HG03095 (cell line): ENCODE measurements at regions not wholly inside any gene's neighbourhood (a gene's known extent, or its start where the extent isn't known, plus 50 kb on each side); places are given as distances from the start of the nearest gene placed in this dataset.

ENCODE experiments used
- ATAC-seq: cut with Tn5 transposase; IDR thresholded peaks from one replicate; pipeline ENCODE4 v1.9.1; 2021; ENCODE audit warnings: moderate library complexity; ENCODE audit not compliant: unreplicated experiment

GRCh38 chr20:23207826-23208540 is 121.9 kb upstream of the CD93 start:
- ATAC-seq = no peak

- ATAC-seq = no peak
Observed at GRCh38 chr20:23206995-23207394, 120.9 kb upstream of the CD93 start.

GRCh38 chr20:23206061-23206460 is 119.9 kb upstream of the CD93 start:
- no peak for ATAC-seq

GRCh38 chr20:23205611-23206041 is 119.5 kb upstream of the CD93 start:
- ATAC-seq = no peak

GRCh38 chr20:23205211-23205610 is 119.1 kb upstream of the CD93 start:
- ATAC-seq = no peak

GRCh38 chr20:23203951-23204730 is 118.0 kb upstream of the CD93 start:
- no peak for ATAC-seq

GRCh38 chr20:23203310-23203709 is 117.2 kb upstream of the CD93 start:
- no peak for ATAC-seq

- ATAC-seq = no peak
Observed at GRCh38 chr20:23201658-23202057, 115.5 kb upstream of the CD93 start.

- ATAC-seq = no peak
Observed at GRCh38 chr20:23200914-23201313, 114.8 kb upstream of the CD93 start.

- ATAC-seq = no peak
Observed at GRCh38 chr20:23200413-23200812, 114.3 kb upstream of the CD93 start.

GRCh38 chr20:23199356-23199755 is 113.2 kb upstream of the CD93 start:
- ATAC-seq = no peak

GRCh38 chr20:23198815-23199214 is 112.7 kb upstream of the CD93 start:
- no peak for ATAC-seq

- ATAC-seq = no peak
Observed at GRCh38 chr20:23197836-23198235, 111.7 kb upstream of the CD93 start.

GRCh38 chr20:23195636-23196035 is 109.5 kb upstream of the CD93 start:
- ATAC-seq = no peak

GRCh38 chr20:23193801-23194384 is 107.8 kb upstream of the CD93 start:
- no peak for ATAC-seq

- no peak for ATAC-seq
Observed at GRCh38 chr20:23192469-23192868, 106.3 kb upstream of the CD93 start.

- no peak for ATAC-seq
Observed at GRCh38 chr20:23190557-23190956, 104.4 kb upstream of the CD93 start.

- no peak for ATAC-seq
Observed at GRCh38 chr20:23189854-23190253, 103.7 kb upstream of the CD93 start.

- ATAC-seq = no peak
Observed at GRCh38 chr20:23189341-23189740, 103.2 kb upstream of the CD93 start.

- ATAC-seq = no peak
Observed at GRCh38 chr20:23188377-23189169, 102.4 kb upstream of the CD93 start.

- no peak for ATAC-seq
Observed at GRCh38 chr20:23187751-23188150, 101.6 kb upstream of the CD93 start.
